Neural progenitor cell (in vitro differentiated cells): ENCODE measurements at regions not wholly inside any gene's neighbourhood (a gene's known extent, or its start where the extent isn't known, plus 50 kb on each side); places are given as distances from the start of the nearest gene placed in this dataset.

Experiments
- DNase-seq: peaks from one replicate; pipeline ENCODE4 v3.0.0-alpha.2; 2016; ENCODE audit warnings: low spot score
- H2AFZ ChIP-seq: fragments of 200-600 bp; sonication (generic); replicated peaks from 2 replicates; pipeline ENCODE4 v1.6.1; 2016; ENCODE audit warnings: antibody characterized with exemption
- H3F3A ChIP-seq: fragments of 200-600 bp; sonication (generic); 2 replicates; pipeline ENCODE4 v1.6.1; 2016; ENCODE audit warnings: antibody characterized with exemption, low read depth
- H3K27ac ChIP-seq: fragments of 200-600 bp; sonication (generic); 2 replicates; pipeline ENCODE4 v1.5.1; 2016; ENCODE audit warnings: mild to moderate bottlenecking
- H3K27me3 ChIP-seq: fragments of 200-600 bp; sonication (generic); 2 replicates; pipeline ENCODE4 v1.6.1; 2016; ENCODE audit warnings: mild to moderate bottlenecking, moderate library complexity
- H3K36me3 ChIP-seq: fragments of 200-600 bp; sonication (generic); 2 replicates; pipeline ENCODE4 v1.5.1; 2016
- H3K4me1 ChIP-seq: fragments of 200-600 bp; sonication (generic); 2 replicates; pipeline ENCODE4 v1.6.1; 2016; ENCODE audit warnings: mixed run types
- H3K4me2 ChIP-seq: fragments of 200-600 bp; sonication (generic); 2 replicates; pipeline ENCODE4 v1.6.1; 2016
- H3K4me3 ChIP-seq: fragments of 200-600 bp; sonication (generic); 2 replicates; pipeline ENCODE4 v1.5.1; 2016
- H3K79me2 ChIP-seq: fragments of 200-600 bp; sonication (generic); 2 replicates; pipeline ENCODE4 v1.6.1; 2016; ENCODE audit warnings: low read depth
- H3K9ac ChIP-seq: fragments of 200-600 bp; sonication (generic); 2 replicates; pipeline ENCODE4 v1.6.1; 2016
- H3K9me3 ChIP-seq: fragments of 200-600 bp; sonication (generic); 2 replicates; pipeline ENCODE4 v1.5.1; 2016; ENCODE audit warnings: low read depth
- H4K20me1 ChIP-seq: fragments of 200-600 bp; sonication (generic); 2 replicates; pipeline ENCODE4 v1.6.1; 2016; ENCODE audit warnings: low read depth
- H3K27ac Mint-ChIP-seq: 3 replicates; pipeline ENCODE4 v1.8.0; 2021; ENCODE audit warnings: mixed read lengths
- H3K27me3 Mint-ChIP-seq: 2 replicates; pipeline ENCODE4 v1.8.0; 2022; ENCODE audit warnings: low read depth, mild to moderate bottlenecking, inconsistent platforms, moderate library complexity, mixed read lengths; ENCODE audit not compliant: insufficient read depth
- H3K36me3 Mint-ChIP-seq: 3 replicates; pipeline ENCODE4 v1.8.0; 2021; ENCODE audit warnings: mixed read lengths
- H3K4me1 Mint-ChIP-seq: 3 replicates; pipeline ENCODE4 v1.8.0; 2021; ENCODE audit warnings: mixed read lengths
- H3K4me3 Mint-ChIP-seq: 3 replicates; pipeline ENCODE4 v1.8.0; 2021; ENCODE audit warnings: mild to moderate bottlenecking, moderate library complexity, mixed read lengths
- H3K9me3 Mint-ChIP-seq: 3 replicates; pipeline ENCODE4 v1.8.0; 2020; ENCODE audit warnings: mixed read lengths
- EZH2 ChIP-seq: fragments of 200-600 bp; sonication (generic); IDR thresholded peaks from 2 replicates; pipeline ENCODE4 v1.6.1; 2017; ENCODE audit warnings: antibody characterized with exemption, mild to moderate bottlenecking, moderate library complexity
- EZH2phosphoT487 ChIP-seq: fragments of 200-600 bp; sonication (generic); IDR thresholded peaks from 2 replicates; pipeline ENCODE4 v1.6.1; 2017; ENCODE audit warnings: antibody characterized with exemption
- TF ChIP-seq, protein P1 (sequence below): fragments of 200-600 bp; sonication (generic); IDR thresholded peaks from 2 replicates; pipeline ENCODE4 v1.5.1; 2017; ENCODE audit warnings: antibody characterized with exemption, mild to moderate bottlenecking

DNA sequence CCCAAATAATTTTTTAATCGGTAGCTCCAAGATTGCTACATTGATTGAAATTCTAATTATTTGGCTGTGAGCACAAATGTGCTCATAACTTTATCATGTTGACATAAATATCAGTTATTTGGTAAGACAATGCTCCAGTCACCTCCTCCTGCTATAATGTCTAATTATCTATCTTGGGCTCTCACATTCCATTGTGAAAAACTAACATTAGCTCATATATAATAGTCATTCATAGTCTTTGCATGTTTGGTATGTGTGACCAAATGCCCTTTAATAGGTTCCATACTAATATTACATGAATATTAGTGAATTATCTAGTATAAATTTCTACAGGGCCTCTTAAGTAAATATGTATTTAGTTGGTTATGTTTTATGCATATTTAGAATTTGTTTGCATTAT, 185.6 kb upstream of the MCHR2 start:
- Histone ChIP-seq H3K9ac (no peak overlapping the region), H4K20me1 (no peaks in the 10 kb centered on the region), H3K4me1 (peaks cover 9% of the 10 kb centered on the region), H3K9me3 (no peaks in the 10 kb centered on the region), H3K79me2 (no peaks in the 10 kb centered on the region), H2AFZ (no peak overlapping the region), H3K4me2 (no peak overlapping the region), H3K4me3 (no peak overlapping the region), H3K27ac (no peak overlapping the region), H3F3A (no peaks in the 10 kb centered on the region), H3K36me3 (no peaks in the 10 kb centered on the region), H3K27me3 (no peaks in the 10 kb centered on the region)
- no peak overlapping the region for H3K4me3 Mint-ChIP-seq
- H3K9me3 Mint-ChIP-seq: no peaks in the 10 kb centered on the region
- no peaks in the 10 kb centered on the region for H3K27me3 Mint-ChIP-seq
- H3K36me3 Mint-ChIP-seq: no peaks in the 10 kb centered on the region
- H3K27ac Mint-ChIP-seq: no peak overlapping the region
- TF ChIP-seq, protein P1, sequence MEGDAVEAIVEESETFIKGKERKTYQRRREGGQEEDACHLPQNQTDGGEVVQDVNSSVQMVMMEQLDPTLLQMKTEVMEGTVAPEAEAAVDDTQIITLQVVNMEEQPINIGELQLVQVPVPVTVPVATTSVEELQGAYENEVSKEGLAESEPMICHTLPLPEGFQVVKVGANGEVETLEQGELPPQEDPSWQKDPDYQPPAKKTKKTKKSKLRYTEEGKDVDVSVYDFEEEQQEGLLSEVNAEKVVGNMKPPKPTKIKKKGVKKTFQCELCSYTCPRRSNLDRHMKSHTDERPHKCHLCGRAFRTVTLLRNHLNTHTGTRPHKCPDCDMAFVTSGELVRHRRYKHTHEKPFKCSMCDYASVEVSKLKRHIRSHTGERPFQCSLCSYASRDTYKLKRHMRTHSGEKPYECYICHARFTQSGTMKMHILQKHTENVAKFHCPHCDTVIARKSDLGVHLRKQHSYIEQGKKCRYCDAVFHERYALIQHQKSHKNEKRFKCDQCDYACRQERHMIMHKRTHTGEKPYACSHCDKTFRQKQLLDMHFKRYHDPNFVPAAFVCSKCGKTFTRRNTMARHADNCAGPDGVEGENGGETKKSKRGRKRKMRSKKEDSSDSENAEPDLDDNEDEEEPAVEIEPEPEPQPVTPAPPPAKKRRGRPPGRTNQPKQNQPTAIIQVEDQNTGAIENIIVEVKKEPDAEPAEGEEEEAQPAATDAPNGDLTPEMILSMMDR: no peak
- TF ChIP-seq EZH2phosphoT487 (no peak), EZH2 (no peak)
- H3K4me1 Mint-ChIP-seq: peaks cover 26% of the 10 kb centered on the region
- DNase-seq: no peak

DNA sequence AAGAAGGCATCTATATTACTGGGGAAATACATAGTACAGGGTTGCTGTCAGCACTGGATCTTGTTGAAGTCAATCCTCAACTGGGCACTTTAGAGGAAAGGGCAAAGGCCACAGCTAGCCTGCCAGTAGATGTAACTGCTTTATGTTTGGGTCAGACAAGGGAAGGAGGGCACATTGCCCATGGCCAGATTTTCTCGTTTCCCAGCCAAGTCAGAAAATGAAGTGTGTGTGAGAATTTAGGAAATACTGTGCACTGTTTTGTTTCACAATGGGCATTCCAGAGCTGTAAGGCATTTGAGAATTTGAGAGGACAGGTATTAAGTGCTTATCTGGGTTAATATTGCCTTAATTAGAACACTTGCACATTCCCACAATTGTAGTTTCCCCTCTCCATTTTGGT, 183.9 kb upstream of the MCHR2 start:
- Histone ChIP-seq H3K9ac (no peak overlapping the region), H3F3A (no peaks in the 10 kb centered on the region), H3K79me2 (no peaks in the 10 kb centered on the region), H3K27me3 (no peaks in the 10 kb centered on the region), H3K9me3 (no peaks in the 10 kb centered on the region), H3K4me2 (no peak overlapping the region), H3K27ac (no peak overlapping the region), H3K4me1 (peaks cover 9% of the 10 kb centered on the region), H3K36me3 (no peaks in the 10 kb centered on the region), H4K20me1 (no peaks in the 10 kb centered on the region), H2AFZ (no peak overlapping the region), H3K4me3 (no peak overlapping the region)
- H3K4me3 Mint-ChIP-seq: no peak overlapping the region
- no peaks in the 10 kb centered on the region for H3K9me3 Mint-ChIP-seq
- no peaks in the 10 kb centered on the region for H3K27me3 Mint-ChIP-seq
- H3K27ac Mint-ChIP-seq: no peak overlapping the region
- no peaks in the 10 kb centered on the region for H3K36me3 Mint-ChIP-seq
- H3K4me1 Mint-ChIP-seq: peaks cover 18% of the 10 kb centered on the region
- no peak for DNase-seq
- TF ChIP-seq, protein P1: no peak
- TF ChIP-seq EZH2phosphoT487 (no peak), EZH2 (no peak)

DNA sequence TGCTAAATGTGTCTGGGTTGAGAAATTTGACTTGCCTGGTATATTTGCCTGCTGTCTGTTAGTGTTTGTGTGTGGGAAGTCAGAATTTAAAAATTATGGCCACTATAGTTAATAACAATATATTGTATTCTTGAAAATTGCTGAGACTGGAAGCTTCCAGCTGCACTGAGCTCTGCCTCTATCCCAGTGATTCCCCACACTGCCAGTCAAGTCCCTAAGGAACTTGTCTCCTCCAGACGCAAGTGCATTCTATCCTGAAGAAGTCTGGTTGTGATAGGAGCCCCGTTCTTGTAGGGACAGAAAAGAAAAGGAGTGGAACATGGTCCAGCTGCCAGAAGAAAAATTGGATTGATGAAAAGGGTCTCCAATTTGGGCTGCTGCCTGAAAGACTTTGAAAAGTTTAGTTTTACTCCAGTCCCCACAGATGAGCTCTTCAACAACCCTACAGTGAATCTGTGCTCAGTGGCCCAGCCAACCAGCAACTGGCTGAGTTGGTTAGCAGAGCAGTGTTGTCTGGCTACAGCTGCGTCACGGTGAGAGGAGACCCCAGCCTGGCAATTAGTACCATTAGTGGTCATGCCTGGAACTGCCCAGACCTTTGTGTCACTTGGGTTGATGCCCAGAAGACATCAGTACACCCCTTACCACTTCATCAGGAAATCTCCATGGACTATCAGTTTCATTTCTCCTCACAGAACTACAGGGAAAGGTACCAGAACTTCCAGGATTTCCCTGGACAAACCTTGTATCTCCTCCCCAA, 183.1 kb upstream of the MCHR2 start:
- Histone ChIP-seq H3K79me2 (no peaks in the 10 kb centered on the region), H3K36me3 (no peaks in the 10 kb centered on the region), H3K27ac (no peak overlapping the region), H3K9me3 (no peaks in the 10 kb centered on the region), H3F3A (no peaks in the 10 kb centered on the region), H3K27me3 (no peaks in the 10 kb centered on the region), H3K9ac (no peak overlapping the region), H2AFZ (no peak overlapping the region), H3K4me2 (no peak overlapping the region), H4K20me1 (no peaks in the 10 kb centered on the region), H3K4me3 (no peak overlapping the region), H3K4me1 (peaks cover 9% of the 10 kb centered on the region)
- no peaks in the 10 kb centered on the region for H3K9me3 Mint-ChIP-seq
- peaks cover 14% of the 10 kb centered on the region for H3K4me1 Mint-ChIP-seq
- H3K27me3 Mint-ChIP-seq: no peaks in the 10 kb centered on the region
- no peak for DNase-seq
- no peaks in the 10 kb centered on the region for H3K36me3 Mint-ChIP-seq
- no peak overlapping the region for H3K27ac Mint-ChIP-seq
- TF ChIP-seq EZH2: no peak
- TF ChIP-seq, protein P1: no peak
- no peak for TF ChIP-seq EZH2phosphoT487
- H3K4me3 Mint-ChIP-seq: no peak overlapping the region
